Chondrocyte (in vitro differentiated cells): ENCODE measurements at regions not wholly inside any gene's neighbourhood (a gene's known extent, or its start where the extent isn't known, plus 50 kb on each side); places are given as distances from the start of the nearest gene placed in this dataset.

Experiments used
- DNase-seq: peaks from one replicate; pipeline ENCODE4 v3.0.0; 2021; ENCODE audit warnings: mixed read lengths, low spot score
- H3K27ac Mint-ChIP-seq: one replicate; pipeline ENCODE4 v1.8.0; 2021; ENCODE audit warnings: mild to moderate bottlenecking, moderate library complexity, mixed read lengths; ENCODE audit not compliant: unreplicated experiment
- H3K27me3 Mint-ChIP-seq: 2 replicates; pipeline ENCODE4 v1.8.0; 2021; ENCODE audit warnings: low read depth, mixed read lengths
- H3K36me3 Mint-ChIP-seq: 2 replicates; pipeline ENCODE4 v1.8.0; 2021; ENCODE audit warnings: low read depth, mixed read lengths
- H3K4me1 Mint-ChIP-seq: 2 replicates; pipeline ENCODE4 v1.8.0; 2021; ENCODE audit warnings: low read depth, mild to moderate bottlenecking, mixed read lengths
- H3K4me3 Mint-ChIP-seq: one replicate; pipeline ENCODE4 v1.8.0; 2021; ENCODE audit warnings: mild to moderate bottlenecking, moderate library complexity, mixed read lengths; ENCODE audit not compliant: unreplicated experiment
- H3K9me3 Mint-ChIP-seq: 2 replicates; pipeline ENCODE4 v1.8.0; 2021; ENCODE audit warnings: low read depth, mixed read lengths
- CTCF ChIP-seq: fragments of 200-600 bp; sonication (generic); IDR thresholded peaks from 2 replicates; pipeline ENCODE4 v1.5.0; 2021; ENCODE audit warnings: antibody characterized with exemption, mild to moderate bottlenecking, moderate library complexity

GRCh38 chr12:28795311-28795710 lies 353.8 kb upstream of the FAR2 start:
- Mint-ChIP-seq H3K36me3 (no peaks in the 10 kb centered on the region), H3K9me3 (peaks cover 13% of the 10 kb centered on the region), H3K4me1 (no peaks in the 10 kb centered on the region), H3K27ac (no peak overlapping the region), H3K4me3 (no peak overlapping the region), H3K27me3 (no peaks in the 10 kb centered on the region)
- TF ChIP-seq CTCF = no peak
- DNase-seq = no peak

- DNase-seq = no peak
- no peak for TF ChIP-seq CTCF
- H3K4me3 Mint-ChIP-seq = no peak overlapping the region
- H3K27ac Mint-ChIP-seq = no peak overlapping the region
- H3K27me3 Mint-ChIP-seq = no peaks in the 10 kb centered on the region
- no peaks in the 10 kb centered on the region for H3K36me3 Mint-ChIP-seq
- H3K9me3 Mint-ChIP-seq = peaks cover 10% of the 10 kb centered on the region
- no peaks in the 10 kb centered on the region for H3K4me1 Mint-ChIP-seq
Observed at GRCh38 chr12:28799348-28799747, 349.7 kb upstream of the FAR2 start.

- no peak for DNase-seq
- no peak for TF ChIP-seq CTCF
- no peaks in the 10 kb centered on the region for H3K27me3 Mint-ChIP-seq
- no peaks in the 10 kb centered on the region for H3K4me1 Mint-ChIP-seq
- H3K36me3 Mint-ChIP-seq = no peaks in the 10 kb centered on the region
- no peak overlapping the region for H3K4me3 Mint-ChIP-seq
- H3K27ac Mint-ChIP-seq = no peak overlapping the region
- peaks cover 10% of the 10 kb centered on the region for H3K9me3 Mint-ChIP-seq
Observed at GRCh38 chr12:28800129-28800528, 348.9 kb upstream of the FAR2 start.

- no peak overlapping the region for H3K27ac Mint-ChIP-seq
- H3K36me3 Mint-ChIP-seq = no peaks in the 10 kb centered on the region
- H3K9me3 Mint-ChIP-seq = no peaks in the 10 kb centered on the region
- H3K27me3 Mint-ChIP-seq = no peaks in the 10 kb centered on the region
- no peaks in the 10 kb centered on the region for H3K4me1 Mint-ChIP-seq
- H3K4me3 Mint-ChIP-seq = no peak overlapping the region
- no peak for DNase-seq
- no peak for TF ChIP-seq CTCF
Observed at GRCh38 chr12:28802706-28803438, 346.2 kb upstream of the FAR2 start.

- no peak for TF ChIP-seq CTCF
- Mint-ChIP-seq H3K36me3 (no peaks in the 10 kb centered on the region), H3K27me3 (no peaks in the 10 kb centered on the region), H3K27ac (no peak overlapping the region), H3K4me3 (no peak overlapping the region), H3K9me3 (peaks cover 6% of the 10 kb centered on the region), H3K4me1 (no peaks in the 10 kb centered on the region)
- DNase-seq = no peak
Observed at GRCh38 chr12:28807535-28807934, 341.5 kb upstream of the FAR2 start.
